PC-9 (cell line): ENCODE measurements at regions not wholly inside any gene's neighbourhood (a gene's known extent, or its start where the extent isn't known, plus 50 kb on each side); places are given as distances from the start of the nearest gene placed in this dataset.

ENCODE experiments used
- EZH2 ChIP-seq: fragments of 200-600 bp; sonication (generic); IDR thresholded peaks from 2 replicates; pipeline ENCODE4 v1.8.0; 2017; ENCODE audit warnings: antibody characterized with exemption, low read depth
- TF ChIP-seq, protein P1 (sequence below): fragments of 200-600 bp; sonication (generic); conservative IDR thresholded peaks from 2 replicates; pipeline ENCODE4 v1.6.1; 2017; ENCODE audit warnings: mixed run types, antibody characterized with exemption, mild to moderate bottlenecking, moderate library complexity

DNA sequence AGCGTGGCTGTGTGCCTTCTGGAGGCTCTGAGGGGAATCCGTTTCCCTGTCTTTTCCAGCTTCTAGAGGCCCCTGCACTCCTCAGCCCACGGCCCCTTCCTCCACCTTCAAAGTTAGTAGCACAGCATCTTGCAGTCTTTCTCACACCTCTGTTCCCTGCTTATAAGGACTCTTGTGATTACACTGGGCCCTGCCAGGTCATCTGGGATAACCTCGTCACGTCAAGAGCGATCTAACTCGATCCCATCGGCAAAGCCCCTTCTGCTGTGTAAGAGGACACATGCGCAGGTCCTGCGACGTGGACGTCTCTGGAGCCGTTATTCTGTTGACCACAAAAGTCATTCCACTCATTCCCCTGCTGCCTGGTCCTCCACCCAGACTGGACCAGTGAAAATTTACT is 159.2 kb downstream of the BMP7 start:
- TF ChIP-seq, protein P1, sequence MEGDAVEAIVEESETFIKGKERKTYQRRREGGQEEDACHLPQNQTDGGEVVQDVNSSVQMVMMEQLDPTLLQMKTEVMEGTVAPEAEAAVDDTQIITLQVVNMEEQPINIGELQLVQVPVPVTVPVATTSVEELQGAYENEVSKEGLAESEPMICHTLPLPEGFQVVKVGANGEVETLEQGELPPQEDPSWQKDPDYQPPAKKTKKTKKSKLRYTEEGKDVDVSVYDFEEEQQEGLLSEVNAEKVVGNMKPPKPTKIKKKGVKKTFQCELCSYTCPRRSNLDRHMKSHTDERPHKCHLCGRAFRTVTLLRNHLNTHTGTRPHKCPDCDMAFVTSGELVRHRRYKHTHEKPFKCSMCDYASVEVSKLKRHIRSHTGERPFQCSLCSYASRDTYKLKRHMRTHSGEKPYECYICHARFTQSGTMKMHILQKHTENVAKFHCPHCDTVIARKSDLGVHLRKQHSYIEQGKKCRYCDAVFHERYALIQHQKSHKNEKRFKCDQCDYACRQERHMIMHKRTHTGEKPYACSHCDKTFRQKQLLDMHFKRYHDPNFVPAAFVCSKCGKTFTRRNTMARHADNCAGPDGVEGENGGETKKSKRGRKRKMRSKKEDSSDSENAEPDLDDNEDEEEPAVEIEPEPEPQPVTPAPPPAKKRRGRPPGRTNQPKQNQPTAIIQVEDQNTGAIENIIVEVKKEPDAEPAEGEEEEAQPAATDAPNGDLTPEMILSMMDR: no peak
- TF ChIP-seq EZH2: no peak
